ENCODE measurements at regions not wholly inside any gene's neighbourhood (a gene's known extent, or its start where the extent isn't known, plus 50 kb on each side); places are given as distances from the start of the nearest gene placed in this dataset.

DNA sequence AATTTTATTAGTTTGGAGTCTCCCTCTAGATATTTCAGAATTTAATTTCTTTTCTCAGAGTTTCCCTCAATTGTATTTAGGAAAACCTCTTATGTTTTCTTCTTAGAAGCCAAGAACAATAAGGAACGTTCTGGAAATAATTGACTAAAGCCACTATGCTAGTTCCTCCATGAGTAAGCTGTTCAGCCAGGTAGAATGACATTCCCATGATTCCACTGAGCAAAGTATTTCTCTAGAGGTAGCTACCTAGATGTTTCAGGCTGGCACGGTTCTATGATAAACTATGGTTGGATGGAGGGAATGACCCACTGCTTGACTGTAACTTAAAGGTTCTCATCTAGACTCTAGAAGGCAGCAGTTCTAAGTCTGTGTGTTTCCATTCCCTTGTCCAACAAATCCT lies 62.4 kb downstream of the CLDN17 start:
- DNase-seq (ENCODE audit: low spot score) = no peak
- Histone ChIP-seq H3K4me3 (no peak overlapping the region), H3K27ac (no peak overlapping the region)
- TF ChIP-seq, protein P1, sequence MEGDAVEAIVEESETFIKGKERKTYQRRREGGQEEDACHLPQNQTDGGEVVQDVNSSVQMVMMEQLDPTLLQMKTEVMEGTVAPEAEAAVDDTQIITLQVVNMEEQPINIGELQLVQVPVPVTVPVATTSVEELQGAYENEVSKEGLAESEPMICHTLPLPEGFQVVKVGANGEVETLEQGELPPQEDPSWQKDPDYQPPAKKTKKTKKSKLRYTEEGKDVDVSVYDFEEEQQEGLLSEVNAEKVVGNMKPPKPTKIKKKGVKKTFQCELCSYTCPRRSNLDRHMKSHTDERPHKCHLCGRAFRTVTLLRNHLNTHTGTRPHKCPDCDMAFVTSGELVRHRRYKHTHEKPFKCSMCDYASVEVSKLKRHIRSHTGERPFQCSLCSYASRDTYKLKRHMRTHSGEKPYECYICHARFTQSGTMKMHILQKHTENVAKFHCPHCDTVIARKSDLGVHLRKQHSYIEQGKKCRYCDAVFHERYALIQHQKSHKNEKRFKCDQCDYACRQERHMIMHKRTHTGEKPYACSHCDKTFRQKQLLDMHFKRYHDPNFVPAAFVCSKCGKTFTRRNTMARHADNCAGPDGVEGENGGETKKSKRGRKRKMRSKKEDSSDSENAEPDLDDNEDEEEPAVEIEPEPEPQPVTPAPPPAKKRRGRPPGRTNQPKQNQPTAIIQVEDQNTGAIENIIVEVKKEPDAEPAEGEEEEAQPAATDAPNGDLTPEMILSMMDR (IDR thresholded peaks at IDR 0.05) = no peak

DNA sequence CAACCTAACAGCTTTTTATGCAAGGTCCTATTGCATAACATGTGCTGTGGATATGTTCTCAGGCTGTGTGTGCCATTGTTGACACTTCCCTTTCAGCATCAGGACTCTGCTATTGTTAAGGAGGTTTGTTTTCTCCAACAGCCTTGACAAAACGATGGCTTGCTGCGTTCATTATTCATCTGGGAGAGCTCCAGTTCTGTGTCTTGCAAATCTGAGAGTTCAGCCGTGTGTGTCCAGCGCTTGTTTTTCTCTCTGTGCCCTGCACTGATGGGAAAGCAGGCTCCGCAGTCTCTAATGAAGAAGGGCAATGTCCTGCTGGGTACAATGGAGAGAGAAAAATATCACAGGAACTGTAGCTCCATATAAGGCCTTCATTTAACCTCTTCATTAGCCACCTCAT lies 63.7 kb downstream of the CLDN17 start:
- Histone ChIP-seq H3K27ac (no peak overlapping the region), H3K4me3 (no peak overlapping the region)
- DNase-seq (ENCODE audit: low spot score) = no peak
- TF ChIP-seq, protein P1 (IDR thresholded peaks at IDR 0.05) = no peak

DNA sequence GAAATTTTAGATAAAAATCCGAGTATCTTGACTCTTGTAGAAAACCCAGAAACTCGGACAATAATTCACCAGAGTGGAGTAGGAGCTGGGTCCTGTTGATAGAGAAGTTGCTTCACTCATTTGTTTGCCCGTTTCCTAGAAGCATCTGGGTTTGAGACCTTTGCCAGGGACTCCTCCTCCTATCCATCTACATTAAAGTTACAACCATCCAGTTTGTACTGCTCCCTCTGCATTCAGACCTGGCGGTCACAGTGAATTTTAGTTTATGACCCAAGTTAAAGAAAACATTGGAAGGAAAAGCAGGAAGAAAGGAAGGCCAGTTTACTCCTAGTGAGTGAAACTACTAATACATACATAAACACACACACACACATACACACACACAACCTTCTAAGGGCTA lies 64.6 kb downstream of the CLDN17 start:
- DNase-seq (ENCODE audit: low spot score) = no peak
- Histone ChIP-seq H3K4me3 (no peak overlapping the region), H3K27ac (no peak overlapping the region)
- TF ChIP-seq, protein P1 (IDR thresholded peaks at IDR 0.05) = no peak

DNA sequence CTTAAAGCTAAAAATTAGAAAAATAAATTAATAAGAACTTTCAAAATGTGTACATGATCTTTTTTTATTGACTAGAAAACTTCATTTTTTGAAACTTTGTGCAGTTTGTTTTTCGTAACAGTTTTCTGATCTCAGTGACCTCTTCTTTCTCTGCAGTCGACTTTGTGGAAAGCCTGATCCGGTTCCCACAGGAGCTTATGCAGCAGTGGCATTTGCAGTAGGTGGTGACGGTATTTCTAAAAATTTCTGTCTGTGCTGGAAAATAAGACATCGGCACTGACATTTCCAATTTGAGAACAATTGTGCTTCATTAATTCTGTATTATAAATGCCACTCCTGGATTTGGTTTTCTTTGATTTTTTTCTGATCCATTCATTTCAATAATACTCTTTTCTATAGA lies 68.8 kb downstream of the CLDN17 start:
- TF ChIP-seq, protein P1 (IDR thresholded peaks at IDR 0.05) = no peak
- no peak for DNase-seq (ENCODE audit: low spot score)
- Histone ChIP-seq H3K4me3 (peak overlapping the region; percentile 7), H3K27ac (no peak overlapping the region)

DNA sequence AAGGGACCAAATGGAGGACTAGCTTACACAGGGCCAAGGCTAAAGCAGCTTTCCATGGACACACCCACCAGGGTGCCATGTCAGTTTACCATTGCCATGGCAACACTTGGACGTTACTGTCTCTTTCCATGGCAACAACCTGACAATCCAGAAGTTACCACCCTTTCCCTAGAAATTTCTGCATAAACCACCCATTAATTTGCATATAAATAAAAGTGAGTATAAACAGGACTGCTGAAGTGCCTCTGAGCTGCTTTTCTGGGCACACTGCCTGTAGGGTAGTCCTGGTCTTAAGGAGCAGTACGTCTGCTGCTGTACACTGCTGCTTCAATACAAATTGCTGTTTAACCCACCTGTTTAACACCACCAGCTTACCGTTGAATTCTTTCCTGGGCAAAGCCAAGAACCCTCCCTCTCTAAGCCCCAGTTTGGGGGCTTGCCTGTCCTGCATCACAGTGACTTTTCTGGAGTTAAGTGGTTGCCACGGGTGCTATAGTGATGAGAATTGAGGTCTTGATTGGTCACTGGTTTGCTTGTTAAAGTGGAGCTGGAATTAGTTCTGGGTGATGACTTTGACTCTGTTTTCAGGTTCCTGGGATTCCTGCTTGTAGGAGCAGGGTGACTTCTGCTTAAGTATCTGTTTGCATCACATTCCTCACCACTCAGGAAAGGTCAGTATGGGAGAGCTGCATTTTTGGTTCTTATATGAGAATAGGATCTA lies 83.2 kb downstream of the CLDN17 start:
- no peak for DNase-seq (ENCODE audit: low spot score)
- H3K4me3 ChIP-seq = no peak overlapping the region
- TF ChIP-seq, protein P1 (IDR thresholded peaks at IDR 0.05) = no peak

DNA sequence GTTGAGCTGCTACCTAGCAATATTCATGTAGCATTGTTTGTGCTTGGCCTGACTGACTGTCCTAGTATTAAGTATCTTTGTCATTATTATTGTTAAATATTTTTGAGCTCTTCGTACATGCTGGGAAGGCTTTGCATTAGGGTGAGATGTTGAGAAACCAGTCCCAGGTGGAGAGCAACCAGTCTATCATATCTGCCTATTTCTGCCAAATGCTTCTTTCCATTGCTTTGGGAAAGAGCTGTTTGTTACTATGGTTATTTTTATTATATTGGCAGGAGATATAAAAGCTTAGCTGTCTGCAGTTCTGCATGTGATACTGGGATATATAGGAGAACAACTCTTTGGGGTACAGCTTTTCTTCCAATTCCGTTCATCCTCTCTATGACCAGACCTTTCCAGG lies 85.1 kb downstream of the CLDN17 start:
- Histone ChIP-seq H3K4me3 (no peak overlapping the region), H3K27ac (no peak overlapping the region)
- TF ChIP-seq, protein P1 (IDR thresholded peaks at IDR 0.05) = no peak
- no peak for DNase-seq (ENCODE audit: low spot score)

More for the DNA sequence above, 83.2 kb downstream of the CLDN17 start:
- H3K27ac ChIP-seq = no peak overlapping the region

DNA sequence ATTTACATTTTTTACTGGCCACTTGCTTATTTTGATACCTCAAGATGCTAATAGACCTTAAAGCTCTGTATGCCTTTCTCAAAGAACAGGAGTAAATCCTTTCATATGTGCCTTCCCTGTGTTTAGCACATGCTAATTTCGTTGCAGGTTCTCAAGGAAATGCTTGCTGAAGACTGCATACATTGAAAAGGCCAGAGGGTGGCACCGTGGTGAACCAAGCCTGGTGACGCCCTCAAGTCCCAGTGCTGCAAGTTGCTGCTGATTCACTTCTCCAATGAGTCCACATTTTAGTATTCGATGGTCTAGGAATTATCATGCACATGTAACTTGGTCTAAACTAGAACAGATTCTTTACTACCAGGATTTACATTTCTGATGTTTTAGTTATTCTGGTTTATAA lies 94.1 kb downstream of the CLDN17 start:
- Histone ChIP-seq H3K27ac (no peak overlapping the region), H3K4me3 (no peak overlapping the region)
- DNase-seq (ENCODE audit: low spot score) = no peak
- TF ChIP-seq, protein P1 (IDR thresholded peaks at IDR 0.05) = no peak

Data from coronary artery (tissue), 2 donors.